HepG2 (cell line): ENCODE measurements at regions not wholly inside any gene's neighbourhood (a gene's known extent, or its start where the extent isn't known, plus 50 kb on each side); places are given as distances from the start of the nearest gene placed in this dataset.

ENCODE experiments used
- FOXM1 ChIP-seq: sonication (generic); formaldehyde crosslinking; IDR thresholded peaks from 2 replicates; pipeline ENCODE4 v1.5.0; 2020; ENCODE audit warnings: missing genetic modification reagents
- POLR2AphosphoS5 ChIP-seq: IDR thresholded peaks from 2 replicates; pipeline ENCODE4 v1.6.1; 2012; ENCODE audit warnings: low read depth, low read length
- SNRNP70 ChIP-seq: fragments of 200-400 bp; formaldehyde crosslinking; IDR thresholded peaks from 2 replicates; pipeline ENCODE4 v1.6.1; 2017; ENCODE audit warnings: mild to moderate bottlenecking, low read depth, low read length, moderate library complexity
- SRSF9 ChIP-seq: fragments of 200-400 bp; formaldehyde crosslinking; IDR thresholded peaks from 2 replicates; pipeline ENCODE4 v1.6.1; 2018; ENCODE audit warnings: borderline replicate concordance, mild to moderate bottlenecking, low read depth, low read length; ENCODE audit not compliant: insufficient read depth, poor library complexity, severe bottlenecking
- TOE1 ChIP-seq: sonication (generic); formaldehyde crosslinking; IDR thresholded peaks from 2 replicates; pipeline ENCODE4 v1.4.0; 2020; ENCODE audit warnings: mild to moderate bottlenecking, missing genetic modification reagents
- XRCC5 ChIP-seq: fragments of 200-400 bp; formaldehyde crosslinking; optimal IDR thresholded peaks from 2 replicates; pipeline ENCODE3; 2017; ENCODE audit warnings: mild to moderate bottlenecking, low read length
- ZNF383 ChIP-seq: sonication (generic); formaldehyde crosslinking; IDR thresholded peaks from 2 replicates; pipeline ENCODE4 v1.4.0; 2020; ENCODE audit warnings: missing genetic modification reagents, mild to moderate bottlenecking, borderline replicate concordance
- ZNF547 ChIP-seq: sonication (generic); formaldehyde crosslinking; IDR thresholded peaks from 2 replicates; pipeline ENCODE4 v1.5.1; 2020; ENCODE audit warnings: mild to moderate bottlenecking, missing genetic modification reagents
- ZNF879 ChIP-seq: sonication (generic); formaldehyde crosslinking; IDR thresholded peaks from 2 replicates; pipeline ENCODE4 v1.8.1; 2023; ENCODE audit warnings: missing genetic modification reagents
- TF ChIP-seq, protein P1 (sequence below): sonication (generic); formaldehyde crosslinking; IDR thresholded peaks from 2 replicates; pipeline ENCODE4 v1.4.0; 2020; ENCODE audit warnings: mild to moderate bottlenecking, missing genetic modification reagents

- TF ChIP-seq FOXM1 (CRISPR knock-in tag) (no peak), SNRNP70 (no peak), SRSF9 (no peak), POLR2AphosphoS5 (no peak), TOE1 (CRISPR knock-in tag) (no peak), ZNF547 (CRISPR knock-in tag) (no peak), ZNF879 (no peak), XRCC5 (no peak), ZNF383 (CRISPR knock-in tag) (no peak)
- TF ChIP-seq, protein P1, sequence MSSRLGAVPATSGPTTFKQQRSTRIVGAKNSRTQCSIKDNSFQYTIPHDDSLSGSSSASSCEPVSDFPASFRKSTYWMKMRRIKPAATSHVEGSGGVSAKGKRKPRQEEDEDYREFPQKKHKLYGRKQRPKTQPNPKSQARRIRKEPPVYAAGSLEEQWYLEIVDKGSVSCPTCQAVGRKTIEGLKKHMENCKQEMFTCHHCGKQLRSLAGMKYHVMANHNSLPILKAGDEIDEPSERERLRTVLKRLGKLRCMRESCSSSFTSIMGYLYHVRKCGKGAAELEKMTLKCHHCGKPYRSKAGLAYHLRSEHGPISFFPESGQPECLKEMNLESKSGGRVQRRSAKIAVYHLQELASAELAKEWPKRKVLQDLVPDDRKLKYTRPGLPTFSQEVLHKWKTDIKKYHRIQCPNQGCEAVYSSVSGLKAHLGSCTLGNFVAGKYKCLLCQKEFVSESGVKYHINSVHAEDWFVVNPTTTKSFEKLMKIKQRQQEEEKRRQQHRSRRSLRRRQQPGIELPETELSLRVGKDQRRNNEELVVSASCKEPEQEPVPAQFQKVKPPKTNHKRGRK (CRISPR knock-in tag) = no peak
Measured at GRCh38 chr1:23618586-23619083, 59.3 kb upstream of the ID3 start.
